Mesenchymal stem cell (in vitro differentiated cells and primary cell): ENCODE measurements at regions not wholly inside any gene's neighbourhood (a gene's known extent, or its start where the extent isn't known, plus 50 kb on each side); places are given as distances from the start of the nearest gene placed in this dataset.

ENCODE experiments used
- DNase-seq: peaks from one replicate; pipeline ENCODE4 v3.0.0-alpha.2; 2013
- H2AFZ ChIP-seq: one replicate; pipeline ENCODE4 v1.6.1; 2013; ENCODE audit warnings: low read depth, mild to moderate bottlenecking, control low read depth, inconsistent platforms, low read length, moderate library complexity
- H2AK5ac ChIP-seq: 2 replicates; pipeline ENCODE4 v1.6.1; 2013; ENCODE audit warnings: low read length, moderate library complexity, mild to moderate bottlenecking, inconsistent platforms; ENCODE audit not compliant: severe bottlenecking
- H2BK120ac ChIP-seq: one replicate; pipeline ENCODE4 v1.6.1; 2013; ENCODE audit warnings: low read depth, mild to moderate bottlenecking, inconsistent platforms, low read length, moderate library complexity
- H2BK12ac ChIP-seq, 2 experiments: one replicate each; pipeline ENCODE4 v1.6.1; 2013; ENCODE audit warnings: inconsistent platforms in 2 of 2, low read length in 2 of 2, mild to moderate bottlenecking in 2 of 2, moderate library complexity in 2 of 2, control low read depth in 1 of 2
- H2BK15ac ChIP-seq: one replicate; pipeline ENCODE4 v1.6.1; 2013; ENCODE audit warnings: mild to moderate bottlenecking, low read depth, inconsistent platforms; ENCODE audit not compliant: poor library complexity, severe bottlenecking
- H2BK5ac ChIP-seq: 2 replicates; pipeline ENCODE4 v1.6.1; 2013; ENCODE audit warnings: low read depth, mild to moderate bottlenecking, low read length, control low read depth, inconsistent platforms; ENCODE audit not compliant: poor library complexity, severe bottlenecking
- H3K14ac ChIP-seq, 2 experiments: one replicate each; pipeline ENCODE4 v1.6.1; 2013; ENCODE audit warnings: inconsistent platforms in 2 of 2, low read length in 2 of 2, control low read depth in 1 of 2, mild to moderate bottlenecking in 1 of 2, moderate library complexity in 1 of 2
- H3K18ac ChIP-seq, 2 experiments: one replicate each; pipeline ENCODE4 v1.6.1; 2013; ENCODE audit warnings: inconsistent platforms in 2 of 2, low read length in 2 of 2, control low read depth in 1 of 2, low read depth in 1 of 2, mild to moderate bottlenecking in 1 of 2
- H3K23ac ChIP-seq, 2 experiments: one replicate each; pipeline ENCODE4 v1.6.1; 2013; ENCODE audit warnings: inconsistent platforms in 2 of 2, low read length in 2 of 2, mild to moderate bottlenecking in 2 of 2, moderate library complexity in 2 of 2, control low read depth in 1 of 2
- H3K27ac ChIP-seq: 2 replicates; pipeline ENCODE4 v1.5.1; 2013; ENCODE audit warnings: mild to moderate bottlenecking, moderate library complexity, low read length, control low read depth, inconsistent platforms; ENCODE audit not compliant: poor library complexity, severe bottlenecking
- H3K27me3 ChIP-seq, 2 experiments: 2 replicates each; pipeline versions ENCODE4 v1.6.1 to v1.7.0; 2013; ENCODE audit warnings: low read length in 2 of 2, mild to moderate bottlenecking in 2 of 2, moderate library complexity in 2 of 2, control low read depth in 1 of 2, inconsistent platforms in 1 of 2; ENCODE audit not compliant: control insufficient read depth in 1 of 2, insufficient read depth in 1 of 2
- H3K36me3 ChIP-seq, 2 experiments: 2 replicates each; pipeline versions ENCODE4 v1.6.1 to v1.7.0; 2013; ENCODE audit warnings: low read length in 2 of 2, control low read depth in 1 of 2, inconsistent platforms in 1 of 2, low read depth in 1 of 2, mild to moderate bottlenecking in 1 of 2; ENCODE audit not compliant: insufficient read depth in 2 of 2, control insufficient read depth in 1 of 2
- H3K4ac ChIP-seq, 2 experiments: one replicate each; pipeline ENCODE4 v1.6.1; 2013; ENCODE audit warnings: inconsistent platforms in 2 of 2, low read length in 2 of 2, mild to moderate bottlenecking in 2 of 2, moderate library complexity in 2 of 2, control low read depth in 1 of 2, low read depth in 1 of 2
- H3K4me1 ChIP-seq: 2 replicates; pipeline ENCODE4 v1.6.1; 2013; ENCODE audit warnings: low read depth, low read length, control low read depth; ENCODE audit not compliant: control insufficient read depth, insufficient read depth
- H3K4me2 ChIP-seq: 2 replicates; pipeline ENCODE4 v1.6.1; 2013; ENCODE audit warnings: low read length, mild to moderate bottlenecking, inconsistent platforms; ENCODE audit not compliant: poor library complexity, severe bottlenecking
- H3K4me3 ChIP-seq, 2 experiments: 2 replicates each; pipeline versions ENCODE4 v1.5.1 to v1.7.0; 2013; ENCODE audit warnings: low read length in 2 of 2, mild to moderate bottlenecking in 2 of 2, control low read depth in 1 of 2, low read depth in 1 of 2; ENCODE audit not compliant: insufficient read depth in 1 of 2
- H3K79me1 ChIP-seq: replicated peaks from 2 replicates; pipeline ENCODE4 v1.6.1; 2013; ENCODE audit warnings: mild to moderate bottlenecking, control low read depth, low read length, inconsistent platforms; ENCODE audit not compliant: poor library complexity, severe bottlenecking
- H3K9ac ChIP-seq: 2 replicates; pipeline ENCODE4 v1.7.0; 2013; ENCODE audit warnings: mild to moderate bottlenecking, low read length, moderate library complexity
- H3K9me3 ChIP-seq: 2 replicates; pipeline ENCODE4 v1.7.0; 2013; ENCODE audit warnings: mild to moderate bottlenecking, low read length; ENCODE audit not compliant: control insufficient read depth
- H4K8ac ChIP-seq: one replicate; pipeline ENCODE4 v1.6.1; 2013; ENCODE audit warnings: inconsistent platforms, mild to moderate bottlenecking, low read length, moderate library complexity
- H4K91ac ChIP-seq: one replicate; pipeline ENCODE4 v1.6.1; 2013; ENCODE audit warnings: mild to moderate bottlenecking, low read length, inconsistent platforms
- WGBS: methylation state at CpG from one replicate; pipeline ENCODE4 v1.1.7; 2013; ENCODE audit warnings: mixed read lengths; 5-methylcytosine and 5-hydroxymethylcytosine counted together

DNA sequence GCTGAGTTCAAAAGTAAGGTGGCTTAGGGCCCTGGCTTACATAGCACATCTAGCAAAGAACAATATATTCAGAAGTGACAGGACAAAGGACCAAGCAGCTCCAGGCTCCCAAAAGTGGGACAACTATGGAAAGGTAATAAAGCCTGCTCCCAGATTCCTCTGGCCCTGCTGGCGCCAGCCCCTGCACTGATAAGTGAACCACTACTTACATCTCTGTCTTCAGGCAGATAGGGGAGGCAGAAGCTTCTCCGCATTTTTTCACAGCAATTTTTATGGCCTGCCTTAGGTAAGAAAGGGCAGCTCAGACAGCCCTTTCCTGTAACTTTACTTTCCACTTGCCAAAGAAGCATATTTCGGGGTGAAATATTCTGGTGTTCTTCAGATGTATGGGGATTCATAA is 83.9 kb downstream of the MTNR1A start:
- Histone ChIP-seq H2BK12ac (no peak overlapping the region), H3K9ac (no peak overlapping the region), H4K91ac (no peak overlapping the region), H3K9me3 (no peaks in the 10 kb centered on the region), H4K8ac (no peak overlapping the region), H3K4me3 (no peak overlapping the region), H2BK120ac (no peak overlapping the region), H2AFZ (no peak overlapping the region), H3K4me1 (peaks cover 2% of the 10 kb centered on the region), H3K23ac (no peak overlapping the region), H3K4ac (no peak overlapping the region), H2BK15ac (no peak overlapping the region), H3K27me3 (peaks cover 0 to 10% of the 10 kb centered on the region in 2 experiments), H3K18ac (no peak overlapping the region), H3K36me3 (no peaks in the 10 kb centered on the region), H3K4me2 (no peak overlapping the region), H2AK5ac (no peak overlapping the region), H2BK5ac (no peak overlapping the region), H3K14ac (no peak overlapping the region), H3K27ac (no peak overlapping the region), H3K79me1 (no peaks in the 10 kb centered on the region)
- WGBS: 53% methylated on average over 2 of the region's 3 CpGs
- no peak for DNase-seq

DNA sequence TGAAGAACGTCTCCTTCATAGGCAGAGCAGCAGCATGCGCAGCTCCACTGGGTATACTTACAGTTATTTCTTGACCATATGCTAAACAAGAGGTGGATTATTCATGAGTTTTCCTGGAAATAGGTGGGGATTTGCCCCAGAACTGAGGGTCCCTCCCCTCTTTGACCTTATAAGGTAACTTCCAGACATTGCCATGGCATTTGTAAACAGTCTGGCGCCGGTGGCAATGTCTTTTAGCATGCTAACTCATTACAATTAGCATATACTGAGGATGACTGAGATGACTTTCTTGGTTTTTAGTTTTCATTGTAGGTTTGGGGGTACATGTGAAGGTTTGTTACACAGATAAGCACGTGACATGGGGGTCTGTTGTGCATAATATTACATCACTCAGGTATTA is 97.3 kb downstream of the MTNR1A start:
- Histone ChIP-seq H3K4ac (no peak overlapping the region), H3K4me2 (no peak overlapping the region), H3K23ac (no peak overlapping the region), H2BK5ac (no peak overlapping the region), H4K91ac (no peak overlapping the region), H3K4me1 (no peaks in the 10 kb centered on the region), H3K18ac (no peak overlapping the region), H3K9me3 (peaks cover 1% of the 10 kb centered on the region), H3K9ac (no peak overlapping the region), H2AFZ (no peak overlapping the region), H3K36me3 (no peaks in the 10 kb centered on the region), H3K4me3 (no peak overlapping the region), H2AK5ac (no peak overlapping the region), H2BK12ac (no peak overlapping the region), H3K27me3 (no peaks in the 10 kb centered on the region), H2BK120ac (no peak overlapping the region), H4K8ac (no peak overlapping the region), H2BK15ac (no peak overlapping the region), H3K79me1 (no peaks in the 10 kb centered on the region), H3K14ac (no peak overlapping the region), H3K27ac (no peak overlapping the region)
- no peak for DNase-seq
- no CpG with 5 or more reads among the region's 5 CpGs for whole genome bisulfite sequencing

DNA sequence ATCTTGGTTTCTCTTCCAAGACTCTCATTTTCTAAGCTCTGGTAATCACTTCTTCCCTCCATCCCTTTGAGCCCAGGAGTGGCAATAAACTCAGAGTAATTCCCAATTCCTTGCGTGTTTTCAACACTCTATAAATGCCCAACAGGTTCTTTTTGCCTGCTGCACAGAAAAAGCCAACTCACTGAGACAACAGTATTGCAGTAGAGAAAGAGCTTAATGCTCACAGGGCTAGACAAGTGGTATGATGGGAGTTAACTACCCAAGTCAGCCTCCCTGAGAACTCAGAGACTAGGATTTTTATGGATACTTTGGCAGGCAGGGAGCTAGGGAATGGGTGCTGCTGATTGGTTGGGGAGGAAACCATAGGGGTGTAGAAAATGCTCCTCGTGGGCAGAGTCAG is 103.4 kb downstream of the MTNR1A start:
- no peak overlapping the region for H2AK5ac ChIP-seq
- no peaks in the 10 kb centered on the region for H3K79me1 ChIP-seq
- no peaks in the 10 kb centered on the region for H3K4me1 ChIP-seq
- H3K9me3 ChIP-seq: peaks cover 27% of the 10 kb centered on the region
- H2BK5ac ChIP-seq: no peak overlapping the region
- no peak for DNase-seq
- H3K9ac ChIP-seq: no peak overlapping the region
- no peaks in the 10 kb centered on the region for H3K27me3 ChIP-seq
- no peak overlapping the region for H2AFZ ChIP-seq
- H3K36me3 ChIP-seq: no peaks in the 10 kb centered on the region
- H2BK15ac ChIP-seq: no peak overlapping the region
- no peak overlapping the region for H3K4ac ChIP-seq
- H3K4me2 ChIP-seq: no peak overlapping the region
- H4K91ac ChIP-seq: no peak overlapping the region
- H3K27ac ChIP-seq: no peak overlapping the region
- no peak overlapping the region for H4K8ac ChIP-seq
- H3K18ac ChIP-seq: no peak overlapping the region
- no peak overlapping the region for H2BK12ac ChIP-seq
- H3K23ac ChIP-seq: no peak overlapping the region
- H2BK120ac ChIP-seq: no peak overlapping the region
- no peak overlapping the region for H3K4me3 ChIP-seq
- WGBS: 67% methylated on average over 1 of the region's 2 CpGs
- H3K14ac ChIP-seq: no peak overlapping the region

DNA sequence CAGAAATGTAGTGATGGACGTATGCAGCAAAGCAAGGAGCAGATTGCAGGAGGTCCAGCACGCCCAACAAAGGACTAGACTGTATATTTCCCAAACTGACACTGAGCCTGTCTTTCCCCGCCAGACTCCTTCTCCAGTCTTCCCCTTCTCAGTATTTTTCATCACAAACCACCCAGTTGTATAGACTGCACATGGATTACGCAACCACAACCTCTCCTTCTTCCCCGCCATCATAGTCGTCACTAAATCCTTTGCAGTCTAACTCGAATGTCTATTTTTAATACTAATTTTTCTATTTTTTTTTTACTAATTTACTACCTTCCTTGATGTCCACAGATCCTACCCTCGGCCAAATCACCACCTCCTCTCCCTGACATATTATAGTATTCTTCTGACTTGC is 105.4 kb downstream of the MTNR1A start:
- WGBS: 69% methylated on average over 8 of the region's 8 CpGs
- H3K4me1 ChIP-seq: no peaks in the 10 kb centered on the region
- no peak overlapping the region for H4K91ac ChIP-seq
- H2BK120ac ChIP-seq: no peak overlapping the region
- H3K79me1 ChIP-seq: no peaks in the 10 kb centered on the region
- H3K9ac ChIP-seq: no peak overlapping the region
- H3K9me3 ChIP-seq: peaks cover 27% of the 10 kb centered on the region
- H2BK15ac ChIP-seq: no peak overlapping the region
- H3K27me3 ChIP-seq: no peaks in the 10 kb centered on the region
- H3K4me3 ChIP-seq: no peak overlapping the region
- no peak overlapping the region for H3K27ac ChIP-seq
- no peak overlapping the region for H3K4ac ChIP-seq
- no peak overlapping the region for H2BK5ac ChIP-seq
- no peak overlapping the region for H2AFZ ChIP-seq
- H3K36me3 ChIP-seq: no peaks in the 10 kb centered on the region
- no peak for DNase-seq
- no peak overlapping the region for H2AK5ac ChIP-seq
- no peak overlapping the region for H4K8ac ChIP-seq
- no peak overlapping the region for H2BK12ac ChIP-seq
- no peak overlapping the region for H3K4me2 ChIP-seq
- H3K18ac ChIP-seq: no peak overlapping the region
- H3K14ac ChIP-seq: no peak overlapping the region
- H3K23ac ChIP-seq: no peak overlapping the region
